Testis (tissue), 2 donors: ENCODE measurements at regions not wholly inside any gene's neighbourhood (a gene's known extent, or its start where the extent isn't known, plus 50 kb on each side); places are given as distances from the start of the nearest gene placed in this dataset.
A peak's percentile ranks its signal among the peaks of the same experiment; 100 is the strongest.

Experiments used
- DNase-seq: peaks from one replicate; pipeline ENCODE4 v3.0.0-alpha.2; 2019
- H3K27ac ChIP-seq, 2 donors: fragments of 200-600 bp; sonication (generic); one replicate each; pipeline ENCODE4 v1.5.1; 2019
- H3K27me3 ChIP-seq: fragments of 200-600 bp; sonication (generic); one replicate; pipeline ENCODE4 v1.5.1; 2019
- H3K36me3 ChIP-seq: fragments of 200-600 bp; sonication (generic); one replicate; pipeline ENCODE4 v1.5.1; 2017; ENCODE audit warnings: low read depth; ENCODE audit errors: missing control alignments
- H3K4me1 ChIP-seq: fragments of 200-600 bp; sonication (generic); one replicate; pipeline ENCODE4 v1.5.1; 2019
- H3K4me3 ChIP-seq, 2 donors: fragments of 200-600 bp; sonication (generic); one replicate each; pipeline ENCODE4 v1.5.1; 2017 to 2019
- H3K9me3 ChIP-seq: fragments of 200-600 bp; sonication (generic); one replicate; pipeline ENCODE4 v1.5.1; 2017
- CTCF ChIP-seq, 3 experiments: fragments of 450-650 bp in 2 of 3; fragments of 200-600 bp in 1 of 3; sonication (generic) in 1 of 3; IDR thresholded peaks; one replicate each; pipeline ENCODE4 v1.5.1; 2016 to 2019; ENCODE audit warnings: antibody characterized with exemption in 3 of 3, mild to moderate bottlenecking in 2 of 3, moderate library complexity in 1 of 3
- POLR2A ChIP-seq: fragments of 450-650 bp; IDR thresholded peaks from one replicate; pipeline ENCODE4 v1.6.1; 2017; ENCODE audit warnings: antibody characterized with exemption, mild to moderate bottlenecking, moderate library complexity
- WGBS, 2 donors: methylation state at CpG; one replicate each; pipeline ENCODE4 v1.1.5; 2018; 5-methylcytosine and 5-hydroxymethylcytosine counted together
- intact Hi-C: fragments of 100-400 bp; cut with DNase I; formaldehyde crosslinking; loops from one replicate; pipeline ENCODE4 v1.15.1; 2023; ENCODE audit warnings: low total_unique reads

GRCh38 chr20:63100174-63100925, 93.6 kb upstream of the BHLHE23 start:
- TF ChIP-seq CTCF (IDR thresholded peaks at IDR 0.05): no peak
- TF ChIP-seq POLR2A: no peak
- H3K4me1 ChIP-seq: no peaks in the 10 kb centered on the region
- no peak overlapping the region for H3K27ac ChIP-seq
- 46 to 63% methylated on average over 12 to 14 of the region's 14 CpGs for WGBS, 2 donors
- intact Hi-C loops: no loop called here
- DNase-seq: peak; percentile 4
- no peaks in the 10 kb centered on the region for H3K27me3 ChIP-seq
- no peaks in the 10 kb centered on the region for H3K9me3 ChIP-seq
- H3K36me3 ChIP-seq: no peaks in the 10 kb centered on the region
- no peak overlapping the region for H3K4me3 ChIP-seq

GRCh38 chr20:63099456-63100173, 92.9 kb upstream of the BHLHE23 start:
- intact Hi-C loops: no loop called here
- Histone ChIP-seq H3K27me3 (no peaks in the 10 kb centered on the region), H3K9me3 (no peaks in the 10 kb centered on the region), H3K36me3 (no peaks in the 10 kb centered on the region), H3K27ac (no peak overlapping the region), H3K4me3 (no peak overlapping the region), H3K4me1 (no peaks in the 10 kb centered on the region)
- DNase-seq: peak; percentile 10
- no peak for TF ChIP-seq CTCF (IDR thresholded peaks at IDR 0.05)
- TF ChIP-seq POLR2A: no peak
- WGBS, 2 donors: 43 to 58% methylated on average over 22 of the region's 22 CpGs

GRCh38 chr20:63098195-63098810, 91.5 kb upstream of the BHLHE23 start:
- 79 to 80% methylated on average over 6 of the region's 6 CpGs for WGBS, 2 donors
- no peak overlapping the region for H3K27ac ChIP-seq
- TF ChIP-seq CTCF (IDR thresholded peaks at IDR 0.05) (no peak), POLR2A (no peak)

GRCh38 chr20:63097336-63097831, 90.6 kb upstream of the BHLHE23 start:
- no peaks in the 10 kb centered on the region for H3K27me3 ChIP-seq
- WGBS, 2 donors: 75 to 80% methylated on average over 1 to 21 of the region's 21 CpGs
- no peaks in the 10 kb centered on the region for H3K36me3 ChIP-seq
- no peaks in the 10 kb centered on the region for H3K4me1 ChIP-seq
- DNase-seq: no peak
- intact Hi-C loops: no loop called here
- no peak overlapping the region for H3K4me3 ChIP-seq
- no peaks in the 10 kb centered on the region for H3K9me3 ChIP-seq
- TF ChIP-seq POLR2A (no peak), CTCF (IDR thresholded peaks at IDR 0.05) (no peak)
- H3K27ac ChIP-seq: no peak overlapping the region

More at GRCh38 chr20:63098195-63098810, 91.5 kb upstream of the BHLHE23 start:
- intact Hi-C loops: no loop called here
- Histone ChIP-seq H3K27me3 (no peaks in the 10 kb centered on the region), H3K9me3 (no peaks in the 10 kb centered on the region), H3K4me1 (no peaks in the 10 kb centered on the region), H3K4me3 (no peak overlapping the region), H3K36me3 (no peaks in the 10 kb centered on the region)
- DNase-seq: no peak
